ENCODE measurements at regions not wholly inside any gene's neighbourhood (a gene's known extent, or its start where the extent isn't known, plus 50 kb on each side); places are given as distances from the start of the nearest gene placed in this dataset.

- no peaks in the 10 kb centered on the region for H3K27me3 ChIP-seq (ENCODE audit: insufficient read depth, low read length)
- no peaks in the 10 kb centered on the region for H3K4me1 ChIP-seq (ENCODE audit: insufficient read depth, low read length)
- H3K9me3 ChIP-seq (ENCODE audit: low read depth, low read length): no peaks in the 10 kb centered on the region
- no peak overlapping the region for H3K4me3 ChIP-seq (ENCODE audit: low read length)
These were observed 520.4 kb downstream of the BCOR start for GRCh38 chrX:39577206-39577984.

GRCh38 chrX:39577985-39578869 lies 519.5 kb downstream of the BCOR start:
- Histone ChIP-seq H3K4me1 (ENCODE audit: insufficient read depth, low read length) (no peaks in the 10 kb centered on the region), H3K9me3 (ENCODE audit: low read depth, low read length) (no peaks in the 10 kb centered on the region), H3K27me3 (ENCODE audit: insufficient read depth, low read length) (no peaks in the 10 kb centered on the region), H3K4me3 (ENCODE audit: low read length) (no peak overlapping the region)

GRCh38 chrX:39580043-39580442 lies 517.7 kb downstream of the BCOR start:
- H3K4me3 ChIP-seq (ENCODE audit: low read length): no peak overlapping the region

GRCh38 chrX:39581411-39581810 lies 516.3 kb downstream of the BCOR start:
- no peaks in the 10 kb centered on the region for H3K4me1 ChIP-seq (ENCODE audit: insufficient read depth, low read length)
- H3K9me3 ChIP-seq (ENCODE audit: low read depth, low read length): no peaks in the 10 kb centered on the region
- H3K4me3 ChIP-seq (ENCODE audit: low read length): no peak overlapping the region
- no peaks in the 10 kb centered on the region for H3K27me3 ChIP-seq (ENCODE audit: insufficient read depth, low read length)

More at GRCh38 chrX:39580043-39580442, 517.7 kb downstream of the BCOR start:
- Histone ChIP-seq H3K27me3 (ENCODE audit: insufficient read depth, low read length) (no peaks in the 10 kb centered on the region), H3K4me1 (ENCODE audit: insufficient read depth, low read length) (no peaks in the 10 kb centered on the region), H3K9me3 (ENCODE audit: low read depth, low read length) (no peaks in the 10 kb centered on the region)

- Histone ChIP-seq H3K9me3 (ENCODE audit: low read depth, low read length) (no peaks in the 10 kb centered on the region), H3K27me3 (ENCODE audit: insufficient read depth, low read length) (no peaks in the 10 kb centered on the region), H3K4me1 (ENCODE audit: insufficient read depth, low read length) (no peaks in the 10 kb centered on the region), H3K4me3 (ENCODE audit: low read length) (no peak overlapping the region)
These were observed 515.7 kb downstream of the BCOR start for GRCh38 chrX:39582091-39582490.

- Histone ChIP-seq H3K9me3 (ENCODE audit: low read depth, low read length) (no peaks in the 10 kb centered on the region), H3K4me1 (ENCODE audit: insufficient read depth, low read length) (no peaks in the 10 kb centered on the region), H3K27me3 (ENCODE audit: insufficient read depth, low read length) (no peaks in the 10 kb centered on the region), H3K4me3 (ENCODE audit: low read length) (no peak overlapping the region)
These were observed 514.8 kb downstream of the BCOR start for GRCh38 chrX:39582976-39583375.

GRCh38 chrX:39585808-39586207 lies 511.9 kb downstream of the BCOR start:
- no peaks in the 10 kb centered on the region for H3K27me3 ChIP-seq (ENCODE audit: insufficient read depth, low read length)
- H3K4me1 ChIP-seq (ENCODE audit: insufficient read depth, low read length): no peaks in the 10 kb centered on the region
- H3K9me3 ChIP-seq (ENCODE audit: low read depth, low read length): no peaks in the 10 kb centered on the region
- H3K4me3 ChIP-seq (ENCODE audit: low read length): no peak overlapping the region

GRCh38 chrX:39586359-39586758 lies 511.4 kb downstream of the BCOR start:
- Histone ChIP-seq H3K4me3 (ENCODE audit: low read length) (no peak overlapping the region), H3K4me1 (ENCODE audit: insufficient read depth, low read length) (no peaks in the 10 kb centered on the region), H3K9me3 (ENCODE audit: low read depth, low read length) (no peaks in the 10 kb centered on the region), H3K27me3 (ENCODE audit: insufficient read depth, low read length) (no peaks in the 10 kb centered on the region)

GRCh38 chrX:39591099-39591498 lies 506.7 kb downstream of the BCOR start:
- H3K9me3 ChIP-seq (ENCODE audit: low read depth, low read length): no peaks in the 10 kb centered on the region
- no peaks in the 10 kb centered on the region for H3K4me1 ChIP-seq (ENCODE audit: insufficient read depth, low read length)
- H3K4me3 ChIP-seq (ENCODE audit: low read length): no peak overlapping the region
- H3K27me3 ChIP-seq (ENCODE audit: insufficient read depth, low read length): no peaks in the 10 kb centered on the region

GRCh38 chrX:39592776-39593175 lies 505.0 kb downstream of the BCOR start:
- Histone ChIP-seq H3K27me3 (ENCODE audit: insufficient read depth, low read length) (no peaks in the 10 kb centered on the region), H3K4me3 (ENCODE audit: low read length) (no peak overlapping the region), H3K9me3 (ENCODE audit: low read depth, low read length) (no peaks in the 10 kb centered on the region), H3K4me1 (ENCODE audit: insufficient read depth, low read length) (no peaks in the 10 kb centered on the region)

GRCh38 chrX:39595977-39596376 lies 501.8 kb downstream of the BCOR start:
- Histone ChIP-seq H3K9me3 (ENCODE audit: low read depth, low read length) (no peaks in the 10 kb centered on the region), H3K27me3 (ENCODE audit: insufficient read depth, low read length) (no peaks in the 10 kb centered on the region), H3K4me1 (ENCODE audit: insufficient read depth, low read length) (no peaks in the 10 kb centered on the region)

GRCh38 chrX:39596437-39596836 lies 501.3 kb downstream of the BCOR start:
- no peaks in the 10 kb centered on the region for H3K9me3 ChIP-seq (ENCODE audit: low read depth, low read length)
- H3K4me1 ChIP-seq (ENCODE audit: insufficient read depth, low read length): no peaks in the 10 kb centered on the region
- no peak overlapping the region for H3K4me3 ChIP-seq (ENCODE audit: low read length)
- no peaks in the 10 kb centered on the region for H3K27me3 ChIP-seq (ENCODE audit: insufficient read depth, low read length)

More at GRCh38 chrX:39595977-39596376, 501.8 kb downstream of the BCOR start:
- no peak overlapping the region for H3K4me3 ChIP-seq (ENCODE audit: low read length)

- Histone ChIP-seq H3K9me3 (ENCODE audit: low read depth, low read length) (no peaks in the 10 kb centered on the region), H3K27me3 (ENCODE audit: insufficient read depth, low read length) (no peaks in the 10 kb centered on the region), H3K4me1 (ENCODE audit: insufficient read depth, low read length) (no peaks in the 10 kb centered on the region), H3K4me3 (ENCODE audit: low read length) (no peak overlapping the region)
These were observed 498.4 kb downstream of the BCOR start for GRCh38 chrX:39599339-39599738.

- H3K4me1 ChIP-seq (ENCODE audit: insufficient read depth, low read length): no peaks in the 10 kb centered on the region
- H3K9me3 ChIP-seq (ENCODE audit: low read depth, low read length): no peaks in the 10 kb centered on the region
- H3K27me3 ChIP-seq (ENCODE audit: insufficient read depth, low read length): no peaks in the 10 kb centered on the region
- H3K4me3 ChIP-seq (ENCODE audit: low read length): no peak overlapping the region
These were observed 497.5 kb downstream of the BCOR start for GRCh38 chrX:39600222-39600621.
